ENCODE measurements at regions not wholly inside any gene's neighbourhood (a gene's known extent, or its start where the extent isn't known, plus 50 kb on each side); places are given as distances from the start of the nearest gene placed in this dataset.

DNA sequence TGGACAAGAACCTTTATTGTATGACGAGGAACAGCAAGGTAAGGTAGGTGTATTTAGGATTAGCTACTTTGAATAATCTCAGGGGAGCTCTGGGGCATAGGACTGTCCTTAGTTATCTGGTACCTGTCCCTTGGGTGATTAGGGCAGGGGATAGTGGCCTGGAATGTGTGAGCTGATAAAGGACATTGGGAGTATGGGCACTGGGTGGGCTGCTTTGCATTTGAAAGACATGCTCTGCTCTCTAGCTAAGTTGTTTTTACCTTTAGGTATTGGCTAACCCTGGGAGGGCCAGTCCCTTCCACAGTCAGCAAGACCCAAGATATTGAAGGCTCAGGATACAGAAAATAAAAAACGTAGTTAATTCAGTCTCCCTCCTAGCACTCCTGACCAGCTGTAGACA is 282.8 kb upstream of the C9orf72 start:
- TF ChIP-seq, protein P1, sequence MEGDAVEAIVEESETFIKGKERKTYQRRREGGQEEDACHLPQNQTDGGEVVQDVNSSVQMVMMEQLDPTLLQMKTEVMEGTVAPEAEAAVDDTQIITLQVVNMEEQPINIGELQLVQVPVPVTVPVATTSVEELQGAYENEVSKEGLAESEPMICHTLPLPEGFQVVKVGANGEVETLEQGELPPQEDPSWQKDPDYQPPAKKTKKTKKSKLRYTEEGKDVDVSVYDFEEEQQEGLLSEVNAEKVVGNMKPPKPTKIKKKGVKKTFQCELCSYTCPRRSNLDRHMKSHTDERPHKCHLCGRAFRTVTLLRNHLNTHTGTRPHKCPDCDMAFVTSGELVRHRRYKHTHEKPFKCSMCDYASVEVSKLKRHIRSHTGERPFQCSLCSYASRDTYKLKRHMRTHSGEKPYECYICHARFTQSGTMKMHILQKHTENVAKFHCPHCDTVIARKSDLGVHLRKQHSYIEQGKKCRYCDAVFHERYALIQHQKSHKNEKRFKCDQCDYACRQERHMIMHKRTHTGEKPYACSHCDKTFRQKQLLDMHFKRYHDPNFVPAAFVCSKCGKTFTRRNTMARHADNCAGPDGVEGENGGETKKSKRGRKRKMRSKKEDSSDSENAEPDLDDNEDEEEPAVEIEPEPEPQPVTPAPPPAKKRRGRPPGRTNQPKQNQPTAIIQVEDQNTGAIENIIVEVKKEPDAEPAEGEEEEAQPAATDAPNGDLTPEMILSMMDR (conservative IDR thresholded peaks at IDR 0.05; ENCODE audit: low read length) = no peak
- DNase-seq (ENCODE audit: low read depth) = no peak
- no peak overlapping the region for H3K4me3 ChIP-seq (ENCODE audit: low read length)

DNA sequence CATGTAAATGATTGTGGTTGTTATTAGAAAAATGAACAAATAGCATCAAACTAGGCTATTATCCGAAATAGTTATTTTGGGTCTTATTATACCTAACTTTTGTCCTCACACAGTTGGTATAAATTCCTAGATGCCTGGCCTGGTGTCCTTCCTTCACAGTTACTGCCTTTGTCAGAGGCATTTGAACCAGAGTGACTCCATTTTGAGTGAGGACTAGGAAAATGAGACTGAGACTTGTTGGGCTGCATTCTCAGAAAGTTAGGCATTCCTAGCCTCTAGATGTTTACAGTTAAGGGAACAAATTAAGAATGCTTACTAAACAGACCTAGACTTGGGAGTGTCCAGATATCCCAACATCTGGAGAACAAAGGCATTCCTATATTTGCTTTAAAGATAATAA is 283.5 kb upstream of the C9orf72 start:
- TF ChIP-seq, protein P1 (conservative IDR thresholded peaks at IDR 0.05; ENCODE audit: low read length) = no peak
- no peak overlapping the region for H3K4me3 ChIP-seq (ENCODE audit: low read length)
- DNase-seq (ENCODE audit: low read depth) = no peak

DNA sequence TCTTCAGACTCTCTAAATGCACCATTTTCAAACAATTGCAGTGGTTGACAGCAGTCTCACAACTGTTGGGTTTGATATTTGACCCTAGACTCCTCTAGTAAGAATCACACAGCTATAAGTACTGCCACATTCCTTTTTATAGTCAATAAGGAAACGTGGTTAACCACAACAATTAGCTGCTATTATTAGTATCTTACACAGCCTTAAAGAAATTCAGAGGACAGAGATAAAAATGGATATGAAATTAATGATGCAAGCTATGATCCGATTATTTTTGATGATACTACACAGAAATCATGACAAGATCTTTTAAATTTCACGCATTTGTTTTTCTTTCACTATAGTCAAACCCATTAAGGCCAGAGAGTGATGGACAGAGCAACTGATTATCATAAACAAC is 288.6 kb upstream of the C9orf72 start:
- H3K4me3 ChIP-seq (ENCODE audit: low read length) = no peak overlapping the region
- TF ChIP-seq, protein P1 (conservative IDR thresholded peaks at IDR 0.05; ENCODE audit: low read length) = no peak
- peak; percentile 8 for DNase-seq (ENCODE audit: low read depth)

- peak; percentile 8 for DNase-seq (ENCODE audit: low read depth)
- H3K4me3 ChIP-seq (ENCODE audit: low read length) = no peak overlapping the region
- TF ChIP-seq, protein P1 (conservative IDR thresholded peaks at IDR 0.05; ENCODE audit: low read length) = no peak
These were observed 291.6 kb upstream of the C9orf72 start for GRCh38 chr9:27864644-27865438.

- H3K4me3 ChIP-seq (ENCODE audit: low read length) = no peak overlapping the region
- TF ChIP-seq, protein P1 (conservative IDR thresholded peaks at IDR 0.05; ENCODE audit: low read length) = no peak
These were observed 293.5 kb upstream of the C9orf72 start for GRCh38 chr9:27866741-27867140.

GRCh38 chr9:27870404-27870803 is 297.1 kb upstream of the C9orf72 start:
- TF ChIP-seq, protein P1 (conservative IDR thresholded peaks at IDR 0.05; ENCODE audit: low read length) = no peak
- no peak for DNase-seq (ENCODE audit: low read depth)
- H3K4me3 ChIP-seq (ENCODE audit: low read length) = no peak overlapping the region

More at GRCh38 chr9:27866741-27867140, 293.5 kb upstream of the C9orf72 start:
- no peak for DNase-seq (ENCODE audit: low read depth)

- DNase-seq (ENCODE audit: low read depth) = no peak
- no peak overlapping the region for H3K4me3 ChIP-seq (ENCODE audit: low read length)
- TF ChIP-seq, protein P1 (conservative IDR thresholded peaks at IDR 0.05; ENCODE audit: low read length) = no peak
These were observed 306.9 kb upstream of the C9orf72 start for GRCh38 chr9:27880156-27880555.

All from AG10803 (cell line).